Endodermal cell (in vitro differentiated cells): ENCODE measurements at regions not wholly inside any gene's neighbourhood (a gene's known extent, or its start where the extent isn't known, plus 50 kb on each side); places are given as distances from the start of the nearest gene placed in this dataset.

Source experiments
- DNase-seq: peaks from one replicate; pipeline ENCODE4 v3.0.0-alpha.2; 2017
- H3K27ac ChIP-seq: 2 replicates; pipeline ENCODE4 v1.5.1; 2013; ENCODE audit warnings: mild to moderate bottlenecking, low read depth, low read length, moderate library complexity
- H3K27me3 ChIP-seq: 2 replicates; pipeline ENCODE4 v1.6.1; 2013; ENCODE audit warnings: mild to moderate bottlenecking, low read length, moderate library complexity; ENCODE audit not compliant: insufficient read depth, control insufficient read depth, poor library complexity, severe bottlenecking
- H3K36me3 ChIP-seq: 2 replicates; pipeline ENCODE4 v1.7.0; 2013; ENCODE audit warnings: mild to moderate bottlenecking, low read length, moderate library complexity; ENCODE audit not compliant: control insufficient read depth, insufficient read depth
- H3K4me1 ChIP-seq: one replicate; pipeline ENCODE4 v1.7.0; 2013; ENCODE audit warnings: low read length; ENCODE audit not compliant: control insufficient read depth, insufficient read depth
- H3K4me3 ChIP-seq: 2 replicates; pipeline ENCODE4 v1.5.1; 2013; ENCODE audit warnings: mild to moderate bottlenecking, low read length, moderate library complexity
- H3K9ac ChIP-seq: 2 replicates; pipeline ENCODE4 v1.6.1; 2013; ENCODE audit warnings: mild to moderate bottlenecking, low read length, moderate library complexity; ENCODE audit not compliant: poor library complexity, severe bottlenecking; ENCODE audit errors: extremely low read depth
- H3K9me3 ChIP-seq: 2 replicates; pipeline ENCODE4 v1.6.1; 2013; ENCODE audit warnings: mild to moderate bottlenecking, low read length, moderate library complexity; ENCODE audit not compliant: control insufficient read depth
- H3K27ac Mint-ChIP-seq: 2 replicates; pipeline ENCODE4 v1.8.0; 2020; ENCODE audit warnings: mixed read lengths
- H3K27me3 Mint-ChIP-seq: 2 replicates; pipeline ENCODE4 v1.8.0; 2021; ENCODE audit warnings: mild to moderate bottlenecking, mixed read lengths; ENCODE audit not compliant: insufficient read depth
- H3K36me3 Mint-ChIP-seq: 2 replicates; pipeline ENCODE4 v1.8.0; 2020; ENCODE audit warnings: low read depth, mixed read lengths
- H3K4me1 Mint-ChIP-seq: 2 replicates; pipeline ENCODE4 v1.8.0; 2020; ENCODE audit warnings: mixed read lengths
- H3K4me3 Mint-ChIP-seq: 2 replicates; pipeline ENCODE4 v1.8.0; 2020; ENCODE audit warnings: mild to moderate bottlenecking, moderate library complexity, mixed read lengths
- H3K9me3 Mint-ChIP-seq: 2 replicates; pipeline ENCODE4 v1.8.0; 2020; ENCODE audit warnings: mild to moderate bottlenecking, mixed read lengths
- WGBS, 2 experiments: methylation state at CpG; one replicate each; pipeline versions ENCODE4 v1.1.5 to v1.1.7; 2013; ENCODE audit warnings: missing lambda C conversion rate in 2 of 2, mixed read lengths in 1 of 2; ENCODE audit not compliant: insufficient coverage in 1 of 2, insufficient read length in 1 of 2; 5-methylcytosine and 5-hydroxymethylcytosine counted together
- TF ChIP-seq, protein P1 (sequence below): fragments of 200-600 bp; sonication (generic); conservative IDR thresholded peaks from 2 replicates; pipeline ENCODE4 v1.5.0; 2021; ENCODE audit warnings: antibody characterized with exemption, mild to moderate bottlenecking

DNA sequence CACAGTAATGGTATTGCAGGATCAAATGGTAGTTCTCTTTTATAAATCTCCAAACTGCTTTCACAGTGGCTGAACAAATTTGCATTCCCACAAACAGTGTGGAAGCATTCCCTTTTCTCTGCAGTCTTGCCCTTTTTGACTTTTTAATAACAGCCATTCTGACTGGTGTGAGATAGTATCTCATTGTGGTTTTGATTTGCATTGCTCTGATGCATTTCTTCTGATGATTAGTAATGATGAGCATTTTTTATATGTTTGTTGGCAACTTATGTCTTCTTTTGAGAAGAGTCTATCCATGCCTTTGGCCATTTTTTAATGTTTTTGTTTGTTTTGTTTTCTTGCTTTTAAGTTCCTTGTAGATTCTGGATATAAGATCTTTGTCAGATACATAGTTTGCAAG, 316.1 kb upstream of the TMCO5A start:
- no peak overlapping the region for H3K27ac Mint-ChIP-seq
- no peak overlapping the region for H3K4me3 Mint-ChIP-seq
- no peaks in the 10 kb centered on the region for H3K4me1 ChIP-seq
- no peak overlapping the region for H3K4me3 ChIP-seq
- H3K27me3 Mint-ChIP-seq: no peaks in the 10 kb centered on the region
- H3K9me3 Mint-ChIP-seq: peaks cover 3% of the 10 kb centered on the region
- H3K4me1 Mint-ChIP-seq: peaks cover 2% of the 10 kb centered on the region
- no peak for DNase-seq
- H3K36me3 Mint-ChIP-seq: no peaks in the 10 kb centered on the region
- H3K36me3 ChIP-seq: no peaks in the 10 kb centered on the region
- H3K27me3 ChIP-seq: no peaks in the 10 kb centered on the region
- H3K9ac ChIP-seq: no peak overlapping the region
- TF ChIP-seq, protein P1, sequence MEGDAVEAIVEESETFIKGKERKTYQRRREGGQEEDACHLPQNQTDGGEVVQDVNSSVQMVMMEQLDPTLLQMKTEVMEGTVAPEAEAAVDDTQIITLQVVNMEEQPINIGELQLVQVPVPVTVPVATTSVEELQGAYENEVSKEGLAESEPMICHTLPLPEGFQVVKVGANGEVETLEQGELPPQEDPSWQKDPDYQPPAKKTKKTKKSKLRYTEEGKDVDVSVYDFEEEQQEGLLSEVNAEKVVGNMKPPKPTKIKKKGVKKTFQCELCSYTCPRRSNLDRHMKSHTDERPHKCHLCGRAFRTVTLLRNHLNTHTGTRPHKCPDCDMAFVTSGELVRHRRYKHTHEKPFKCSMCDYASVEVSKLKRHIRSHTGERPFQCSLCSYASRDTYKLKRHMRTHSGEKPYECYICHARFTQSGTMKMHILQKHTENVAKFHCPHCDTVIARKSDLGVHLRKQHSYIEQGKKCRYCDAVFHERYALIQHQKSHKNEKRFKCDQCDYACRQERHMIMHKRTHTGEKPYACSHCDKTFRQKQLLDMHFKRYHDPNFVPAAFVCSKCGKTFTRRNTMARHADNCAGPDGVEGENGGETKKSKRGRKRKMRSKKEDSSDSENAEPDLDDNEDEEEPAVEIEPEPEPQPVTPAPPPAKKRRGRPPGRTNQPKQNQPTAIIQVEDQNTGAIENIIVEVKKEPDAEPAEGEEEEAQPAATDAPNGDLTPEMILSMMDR: no peak
- no peaks in the 10 kb centered on the region for H3K9me3 ChIP-seq
- H3K27ac ChIP-seq: no peak overlapping the region

DNA sequence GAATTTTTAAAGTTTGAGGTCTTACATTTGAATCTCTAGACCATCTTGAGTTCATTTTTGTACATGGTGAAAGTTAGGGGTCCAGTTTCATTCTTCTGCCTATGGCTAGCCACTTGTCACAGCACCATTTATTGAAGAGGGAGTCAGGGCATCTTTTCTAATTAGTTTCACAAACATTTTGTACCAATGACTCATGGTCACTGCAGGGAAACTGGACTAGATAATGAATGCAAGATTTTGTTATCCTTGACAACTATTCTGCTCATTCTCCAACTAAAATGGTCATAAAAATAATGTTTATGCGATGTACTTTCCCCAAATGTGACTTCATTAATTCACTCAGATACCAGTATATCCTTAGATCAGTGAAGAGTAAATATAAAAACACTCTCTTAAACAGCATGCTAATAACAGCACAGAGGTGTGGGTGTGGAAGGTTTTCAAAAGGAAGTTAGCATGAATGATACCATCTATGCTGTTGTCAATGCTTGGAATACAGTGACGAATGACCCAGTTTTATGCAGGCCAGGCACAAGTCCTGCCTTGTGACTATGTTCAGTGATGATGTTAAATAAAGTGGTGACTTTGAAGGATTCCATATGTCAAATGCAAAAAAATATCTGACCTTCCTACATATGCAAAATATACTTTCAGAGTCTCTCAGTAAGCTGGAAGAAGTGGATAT, 314.9 kb upstream of the TMCO5A start:
- 92% methylated on average over 2 of the region's 2 CpGs; no CpG with 5 or more reads in 1 of the 2 experiments for WGBS, 2 experiments
- TF ChIP-seq, protein P1: no peak
- H3K36me3 Mint-ChIP-seq: no peaks in the 10 kb centered on the region
- H3K9me3 Mint-ChIP-seq: peaks cover 3% of the 10 kb centered on the region
- no peaks in the 10 kb centered on the region for H3K27me3 Mint-ChIP-seq
- no peaks in the 10 kb centered on the region for H3K4me1 ChIP-seq
- no peak overlapping the region for H3K9ac ChIP-seq
- H3K4me3 Mint-ChIP-seq: no peak overlapping the region
- no peak overlapping the region for H3K27ac Mint-ChIP-seq
- H3K36me3 ChIP-seq: no peaks in the 10 kb centered on the region
- H3K27ac ChIP-seq: no peak overlapping the region
- no peaks in the 10 kb centered on the region for H3K9me3 ChIP-seq
- H3K4me1 Mint-ChIP-seq: peaks cover 2% of the 10 kb centered on the region
- no peak for DNase-seq
- no peak overlapping the region for H3K4me3 ChIP-seq
- H3K27me3 ChIP-seq: no peaks in the 10 kb centered on the region

DNA sequence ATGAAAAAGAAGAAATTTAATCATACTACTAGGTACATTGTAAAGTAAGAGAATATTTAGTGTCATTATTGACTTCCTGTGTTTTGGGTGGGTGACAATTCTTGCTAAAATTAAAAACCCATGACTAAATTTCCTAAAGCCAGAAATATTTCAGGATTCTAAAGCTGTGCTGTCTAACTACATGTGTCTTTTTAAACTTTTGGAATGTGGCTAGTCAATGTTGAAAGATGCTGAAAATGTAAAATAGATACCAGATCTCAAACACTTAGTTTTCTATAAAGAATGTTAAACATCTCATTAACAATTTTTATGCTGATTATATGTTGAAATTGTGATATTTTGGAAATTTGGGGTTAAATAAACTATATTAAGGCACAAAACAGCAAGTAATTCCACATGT, 308.9 kb upstream of the TMCO5A start:
- Histone ChIP-seq H3K4me1 (no peaks in the 10 kb centered on the region), H3K9me3 (no peaks in the 10 kb centered on the region), H3K27me3 (no peaks in the 10 kb centered on the region), H3K4me3 (no peak overlapping the region), H3K9ac (no peak overlapping the region), H3K36me3 (no peaks in the 10 kb centered on the region), H3K27ac (no peak overlapping the region)
- H3K9me3 Mint-ChIP-seq: peaks cover 2% of the 10 kb centered on the region
- no peak overlapping the region for H3K27ac Mint-ChIP-seq
- no peaks in the 10 kb centered on the region for H3K36me3 Mint-ChIP-seq
- DNase-seq: no peak
- TF ChIP-seq, protein P1: no peak
- peaks cover 2% of the 10 kb centered on the region for H3K4me1 Mint-ChIP-seq
- no peak overlapping the region for H3K4me3 Mint-ChIP-seq
- H3K27me3 Mint-ChIP-seq: no peaks in the 10 kb centered on the region
